Stimulated activated naive B cell treated with anti-CD40 and anti-IgM and Interleukin-4, amounts not matched to agents 10 μg/mL and 1 μg/mL and 100 μg/mL, for 72 hours (primary cell): ENCODE measurements at regions not wholly inside any gene's neighbourhood (a gene's known extent, or its start where the extent isn't known, plus 50 kb on each side); places are given as distances from the start of the nearest gene placed in this dataset.
"Not testable (repeated sequence)": the region's sequence is repeated elsewhere in the genome, so short reads cannot be mapped to it uniquely, and the experiment has no call there.

Source experiments
- ATAC-seq, 2 donors: fragments of 150-1000 bp; cut with Tn5 transposase; replicated peaks; 2 replicates each; pipeline ENCODE4 v1.10.0; 2021; ENCODE audit warnings: moderate library complexity in 1 of 2
- DNase-seq: peaks from one replicate; pipeline ENCODE4 v3.0.0; 2021
- H3K27ac Mint-ChIP-seq: one replicate; pipeline ENCODE4 v1.8.0; 2022; ENCODE audit warnings: mild to moderate bottlenecking, mixed read lengths
- H3K27me3 Mint-ChIP-seq, 2 donors: one replicate each; pipeline ENCODE4 v1.8.0; 2022; ENCODE audit warnings: mixed read lengths in 2 of 2
- H3K36me3 Mint-ChIP-seq, 2 donors: one replicate each; pipeline ENCODE4 v1.8.0; 2022; ENCODE audit warnings: mixed read lengths in 2 of 2, mild to moderate bottlenecking in 1 of 2
- H3K4me1 Mint-ChIP-seq, 2 donors: one replicate each; pipeline ENCODE4 v1.8.0; 2022; ENCODE audit warnings: mixed read lengths in 2 of 2, mild to moderate bottlenecking in 1 of 2
- H3K4me3 Mint-ChIP-seq, 2 donors: one replicate each; pipeline ENCODE4 v1.8.0; 2022; ENCODE audit warnings: mild to moderate bottlenecking in 2 of 2, mixed read lengths in 2 of 2, moderate library complexity in 1 of 2
- H3K9me3 Mint-ChIP-seq, 2 donors: one replicate each; pipeline ENCODE4 v1.8.0; 2022; ENCODE audit warnings: mixed read lengths in 2 of 2, mild to moderate bottlenecking in 1 of 2

DNA sequence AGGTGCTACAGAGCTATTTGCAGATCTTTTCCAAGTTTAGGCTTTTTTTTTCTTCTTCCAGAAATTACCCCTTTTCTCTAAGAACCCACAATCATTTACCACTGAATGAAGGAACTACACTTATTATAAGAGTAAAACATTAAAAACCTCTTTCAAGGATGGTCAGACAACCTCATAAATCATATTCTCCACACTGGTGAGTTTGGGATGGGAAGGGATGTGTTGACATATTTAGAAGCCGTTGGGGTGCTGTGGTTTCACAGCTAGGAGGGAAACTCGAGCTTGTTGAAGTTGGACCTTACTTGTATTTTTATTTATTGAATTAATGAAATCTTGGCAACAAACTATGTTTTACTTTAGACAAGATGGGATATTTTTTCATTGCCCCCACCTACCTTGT, 289.4 kb upstream of the MEIS1 start:
- peaks cover 0 to 5% of the 10 kb centered on the region in 2 donors for H3K27me3 Mint-ChIP-seq
- no peak for DNase-seq
- peaks cover 0 to 3% of the 10 kb centered on the region in 2 donors for H3K36me3 Mint-ChIP-seq
- H3K9me3 Mint-ChIP-seq, result peaks cover 2 to 12% of the 10 kb centered on the region in 2 donors
- no peak overlapping the region for H3K4me3 Mint-ChIP-seq
- no peak overlapping the region for H3K27ac Mint-ChIP-seq
- H3K4me1 Mint-ChIP-seq, result no peaks in the 10 kb centered on the region
- ATAC-seq, result no peak

DNA sequence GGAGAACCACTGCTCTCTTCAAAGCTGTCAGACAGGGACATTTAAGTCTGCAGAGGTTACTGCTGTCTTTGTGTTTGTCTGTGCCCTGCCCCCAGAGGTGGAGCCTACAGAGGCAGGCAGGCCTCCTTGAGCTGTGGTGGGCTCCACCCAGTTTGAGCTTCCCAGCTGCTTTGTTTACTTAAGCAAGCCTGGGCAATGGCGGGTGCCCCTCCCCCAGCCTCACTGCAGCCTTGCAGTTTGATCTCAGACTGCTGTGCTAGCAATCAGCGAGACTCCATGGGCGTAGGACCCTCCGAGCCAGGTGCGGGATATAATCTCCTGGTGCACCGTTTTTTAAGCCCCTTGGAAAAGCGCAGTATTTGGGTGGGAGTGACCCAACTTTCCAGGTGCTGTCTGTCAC, 290.6 kb upstream of the MEIS1 start:
- not testable (repeated sequence) for DNase-seq, H3K27me3 Mint-ChIP-seq, H3K4me1 Mint-ChIP-seq, H3K4me3 Mint-ChIP-seq, H3K36me3 Mint-ChIP-seq, H3K27ac Mint-ChIP-seq, H3K9me3 Mint-ChIP-seq, ATAC-seq

DNA sequence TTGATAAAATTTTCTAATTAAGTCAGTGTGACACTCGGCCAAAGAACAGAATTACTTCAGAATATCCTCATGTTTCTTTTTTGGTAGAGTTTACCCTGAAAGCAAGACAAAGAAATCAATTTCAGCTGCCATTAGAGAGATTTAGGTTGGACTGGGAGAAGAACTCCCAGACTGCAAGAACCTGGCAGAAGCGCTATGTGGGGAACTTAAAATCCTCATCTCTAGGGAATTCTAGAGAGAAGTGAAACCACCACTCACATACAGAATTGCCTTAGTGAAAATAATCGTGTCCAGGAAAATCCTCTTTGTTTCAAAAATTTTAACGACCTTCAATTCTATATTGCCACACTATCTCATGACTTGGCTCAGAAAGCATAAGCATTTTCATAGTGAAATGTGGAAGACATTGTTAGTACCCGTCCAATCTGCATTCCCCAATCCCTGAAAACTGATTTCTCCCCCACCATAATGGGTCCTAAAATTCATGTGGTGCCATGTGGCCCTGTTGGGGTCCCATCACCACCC, 297.3 kb upstream of the MEIS1 start:
- H3K4me3 Mint-ChIP-seq, result no peak overlapping the region
- no peak overlapping the region for H3K27ac Mint-ChIP-seq
- DNase-seq (no peak), ATAC-seq (no peak)
- peaks cover 1 to 3% of the 10 kb centered on the region in 2 donors for H3K9me3 Mint-ChIP-seq
- H3K4me1 Mint-ChIP-seq, result no peaks in the 10 kb centered on the region
- no peaks in the 10 kb centered on the region for H3K36me3 Mint-ChIP-seq
- no peaks in the 10 kb centered on the region for H3K27me3 Mint-ChIP-seq

DNA sequence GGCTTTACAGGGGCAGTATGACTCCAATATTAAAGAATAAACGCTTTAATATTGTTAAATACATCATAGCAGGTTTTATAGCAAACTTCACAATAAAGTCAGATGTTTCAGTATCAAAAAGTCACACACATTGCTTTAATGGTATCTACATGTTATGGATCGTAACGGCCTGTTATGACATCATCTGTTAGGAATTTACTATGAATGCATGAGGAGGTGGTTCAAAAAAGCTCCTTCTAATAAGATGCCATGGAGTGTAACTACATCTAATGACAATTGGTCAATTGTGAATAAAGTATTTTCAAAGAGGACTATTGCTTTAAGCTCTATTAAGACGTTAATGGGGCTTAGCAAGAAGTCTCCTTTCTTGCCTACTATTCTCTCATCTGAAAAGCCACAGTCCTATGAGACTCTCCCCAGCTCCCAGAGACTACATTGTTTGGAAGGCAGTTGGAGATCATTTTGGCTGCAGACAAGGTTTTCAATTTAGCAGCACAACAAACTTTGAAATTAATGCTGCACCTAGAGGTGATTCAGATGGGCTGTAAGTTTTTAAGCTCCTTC, 300.7 kb upstream of the MEIS1 start:
- DNase-seq (no peak), ATAC-seq (no peak)
- H3K4me3 Mint-ChIP-seq, result no peak overlapping the region
- no peaks in the 10 kb centered on the region for H3K4me1 Mint-ChIP-seq
- H3K27me3 Mint-ChIP-seq, result no peaks in the 10 kb centered on the region
- no peak overlapping the region for H3K27ac Mint-ChIP-seq
- no peaks in the 10 kb centered on the region for H3K36me3 Mint-ChIP-seq
- H3K9me3 Mint-ChIP-seq, result peaks cover 1 to 3% of the 10 kb centered on the region in 2 donors

DNA sequence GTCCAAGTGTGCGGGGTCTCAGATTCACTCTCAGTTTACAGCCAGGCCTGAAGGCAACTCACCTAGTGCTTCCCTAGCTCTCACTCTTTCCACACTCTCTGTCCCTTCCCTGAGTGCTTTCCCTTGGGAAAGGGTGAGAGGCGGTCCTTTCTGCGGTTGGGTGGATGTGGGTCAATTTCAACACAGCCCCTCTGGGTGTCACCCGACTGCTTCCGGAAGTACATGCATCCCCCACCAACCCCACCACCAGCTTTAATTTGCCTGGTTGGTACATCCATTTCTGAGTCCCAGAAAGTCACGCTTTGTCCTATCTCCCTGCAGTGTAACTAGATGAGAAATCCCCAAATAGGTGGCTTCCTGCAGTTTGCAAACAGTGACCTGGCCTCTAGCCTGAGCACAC, 307.3 kb upstream of the MEIS1 start:
- H3K4me1 Mint-ChIP-seq, result no peaks in the 10 kb centered on the region
- no peak for DNase-seq
- H3K9me3 Mint-ChIP-seq, result peaks cover 0 to 4% of the 10 kb centered on the region in 2 donors
- no peaks in the 10 kb centered on the region for H3K36me3 Mint-ChIP-seq
- ATAC-seq, result no peak
- no peak overlapping the region for H3K4me3 Mint-ChIP-seq
- H3K27ac Mint-ChIP-seq, result no peak overlapping the region
- H3K27me3 Mint-ChIP-seq, result no peaks in the 10 kb centered on the region

DNA sequence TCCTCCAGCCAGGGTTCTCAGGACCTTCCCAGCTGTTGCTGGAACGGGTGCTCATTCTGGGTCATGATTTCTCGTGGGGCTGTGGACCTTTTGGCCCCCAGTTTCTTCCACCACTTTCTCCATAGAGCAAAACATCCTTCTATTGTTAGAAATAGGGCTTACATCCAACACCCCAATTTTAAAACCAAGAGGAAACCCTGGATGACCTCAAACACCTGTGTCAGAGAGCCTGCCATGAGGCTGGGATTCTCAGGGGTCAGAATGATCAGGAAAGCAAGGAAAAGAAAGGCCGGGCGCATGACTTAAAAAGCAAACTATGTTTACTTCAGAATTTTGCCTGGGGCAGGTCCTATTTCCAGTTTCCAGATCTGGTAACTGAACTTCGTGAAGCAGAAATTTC, 307.9 kb upstream of the MEIS1 start:
- ATAC-seq (no peak), DNase-seq (no peak)
- Mint-ChIP-seq H3K4me3 (no peak overlapping the region), H3K4me1 (no peaks in the 10 kb centered on the region), H3K36me3 (no peaks in the 10 kb centered on the region), H3K9me3 (peaks cover 0 to 4% of the 10 kb centered on the region in 2 donors), H3K27ac (no peak overlapping the region), H3K27me3 (no peaks in the 10 kb centered on the region)

DNA sequence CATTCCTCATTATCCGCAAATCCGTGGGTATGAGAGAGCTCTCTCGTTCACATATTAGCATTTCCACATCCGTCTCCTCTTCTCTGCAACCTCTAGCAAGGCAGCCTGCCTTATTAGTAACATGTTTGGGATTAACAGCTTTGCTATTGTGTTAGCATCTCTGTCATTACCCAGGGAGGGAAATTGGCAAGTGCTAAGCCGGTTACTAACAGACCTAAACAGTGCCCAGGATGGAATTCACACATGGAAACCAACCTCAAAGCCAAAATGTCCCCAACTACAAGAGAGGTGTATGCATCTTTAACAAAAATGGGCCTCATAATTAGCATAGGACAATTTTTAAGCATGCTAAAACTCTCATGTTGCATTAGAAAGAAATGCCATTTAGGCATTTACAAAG, 309.0 kb upstream of the MEIS1 start:
- Mint-ChIP-seq H3K4me3 (no peak overlapping the region), H3K36me3 (no peaks in the 10 kb centered on the region), H3K27me3 (no peaks in the 10 kb centered on the region), H3K9me3 (peaks cover 0 to 4% of the 10 kb centered on the region in 2 donors), H3K27ac (no peak overlapping the region), H3K4me1 (no peaks in the 10 kb centered on the region)
- DNase-seq (no peak), ATAC-seq (no peak)

DNA sequence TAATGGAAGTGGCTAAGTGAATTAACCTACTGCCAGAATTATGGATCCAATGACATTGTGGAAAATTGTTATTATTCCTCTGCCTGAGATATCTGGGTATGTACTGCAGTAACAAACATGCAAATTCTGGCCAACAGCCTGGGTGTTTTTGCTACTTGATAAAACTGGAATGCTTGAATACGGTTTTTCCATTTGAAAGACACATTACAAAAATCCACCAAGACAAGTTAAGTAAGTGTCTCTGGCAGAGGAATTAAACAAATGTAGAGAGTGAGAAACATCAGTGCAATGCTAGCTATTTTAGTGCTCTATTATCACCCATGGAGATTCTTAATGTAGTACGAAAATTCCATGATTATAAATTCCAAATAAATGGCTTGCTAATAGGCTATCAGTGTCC, 312.4 kb upstream of the MEIS1 start:
- no peaks in the 10 kb centered on the region for H3K4me1 Mint-ChIP-seq
- no peak overlapping the region for H3K27ac Mint-ChIP-seq
- DNase-seq, result no peak
- H3K4me3 Mint-ChIP-seq, result no peak overlapping the region
- H3K9me3 Mint-ChIP-seq, result peaks cover 0 to 4% of the 10 kb centered on the region in 2 donors
- no peaks in the 10 kb centered on the region for H3K27me3 Mint-ChIP-seq
- ATAC-seq, result no peak
- H3K36me3 Mint-ChIP-seq, result no peaks in the 10 kb centered on the region

DNA sequence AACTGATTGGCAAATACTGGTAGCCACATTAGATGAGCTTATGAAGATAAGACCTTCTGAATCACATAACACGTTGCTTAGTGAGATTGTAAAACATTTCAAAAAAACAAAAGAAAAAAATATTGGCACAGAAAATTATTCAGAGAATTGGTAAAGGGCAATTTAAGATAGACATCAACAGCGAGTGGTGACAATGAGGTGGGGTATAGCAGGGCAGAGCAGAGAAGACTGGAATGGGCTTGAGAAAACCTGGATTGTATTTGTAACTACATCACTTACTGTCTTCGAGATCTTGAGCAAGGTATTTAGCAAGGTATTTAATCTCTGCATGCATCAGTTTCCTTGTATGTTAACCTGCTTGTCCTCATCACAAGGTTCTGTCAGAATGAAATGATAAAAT, 313.0 kb upstream of the MEIS1 start:
- Mint-ChIP-seq H3K4me3 (no peak overlapping the region), H3K36me3 (no peaks in the 10 kb centered on the region), H3K9me3 (peaks cover 0 to 4% of the 10 kb centered on the region in 2 donors), H3K27ac (no peak overlapping the region), H3K4me1 (no peaks in the 10 kb centered on the region), H3K27me3 (no peaks in the 10 kb centered on the region)
- DNase-seq (no peak), ATAC-seq (no peak)

DNA sequence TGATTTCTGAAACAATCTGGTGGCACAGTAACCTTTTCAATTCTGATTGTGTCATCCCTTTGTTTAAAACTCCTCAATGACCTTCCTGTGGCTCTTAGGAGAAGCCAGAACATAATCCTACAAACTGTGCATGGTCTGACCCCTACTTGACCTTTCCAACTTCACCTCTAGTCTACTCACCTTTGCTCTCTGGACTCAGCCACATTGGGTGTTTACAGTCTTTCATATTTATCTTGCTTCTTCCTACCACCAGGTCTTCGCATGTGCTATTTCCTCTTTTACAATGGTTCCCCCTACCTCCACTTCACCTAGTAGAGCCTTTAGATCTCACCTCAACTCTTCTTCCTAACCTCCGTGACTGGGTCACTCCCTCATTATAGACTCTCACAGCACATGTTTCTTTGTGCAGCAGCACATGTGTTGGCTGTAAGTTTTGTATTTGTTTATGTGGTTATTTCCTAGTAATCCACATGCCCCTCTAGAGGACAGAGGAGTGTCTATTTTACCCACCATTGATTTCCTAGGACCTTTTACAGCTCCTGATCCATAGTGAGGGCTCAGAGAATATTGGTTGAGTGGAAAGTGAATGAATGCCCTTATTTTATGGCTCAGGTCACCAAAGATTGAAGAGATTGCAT, 320.8 kb upstream of the MEIS1 start:
- no peak for ATAC-seq
- no peak for DNase-seq
- Mint-ChIP-seq H3K9me3 (peaks cover 0 to 1% of the 10 kb centered on the region in 2 donors), H3K36me3 (no peaks in the 10 kb centered on the region), H3K4me3 (no peak overlapping the region), H3K4me1 (no peaks in the 10 kb centered on the region), H3K27ac (no peak overlapping the region), H3K27me3 (no peaks in the 10 kb centered on the region)

DNA sequence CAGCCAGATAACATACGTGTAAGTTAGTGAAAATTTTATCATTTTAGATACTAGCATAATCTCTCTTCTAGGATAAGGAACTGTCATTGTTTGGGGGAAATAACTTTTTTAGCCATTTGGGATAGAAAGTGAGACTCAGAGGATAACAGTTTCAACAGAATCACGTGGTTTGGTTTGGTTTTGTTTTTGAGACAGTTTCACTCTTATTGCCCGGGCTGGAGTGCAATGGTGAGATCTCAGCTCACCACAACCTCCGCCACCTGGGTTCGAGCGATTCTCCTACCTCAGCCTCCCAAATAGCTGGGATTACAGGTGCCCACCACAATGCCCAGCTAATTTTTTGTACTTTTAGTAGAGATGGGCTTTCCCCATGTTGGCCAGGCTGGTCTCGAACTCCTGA, 323.2 kb upstream of the MEIS1 start:
- Mint-ChIP-seq H3K27ac (no peak overlapping the region), H3K36me3 (no peaks in the 10 kb centered on the region), H3K4me3 (no peak overlapping the region), H3K27me3 (no peaks in the 10 kb centered on the region), H3K9me3 (peaks cover 0 to 8% of the 10 kb centered on the region in 2 donors), H3K4me1 (no peaks in the 10 kb centered on the region)
- DNase-seq, result no peak
- no peak for ATAC-seq

DNA sequence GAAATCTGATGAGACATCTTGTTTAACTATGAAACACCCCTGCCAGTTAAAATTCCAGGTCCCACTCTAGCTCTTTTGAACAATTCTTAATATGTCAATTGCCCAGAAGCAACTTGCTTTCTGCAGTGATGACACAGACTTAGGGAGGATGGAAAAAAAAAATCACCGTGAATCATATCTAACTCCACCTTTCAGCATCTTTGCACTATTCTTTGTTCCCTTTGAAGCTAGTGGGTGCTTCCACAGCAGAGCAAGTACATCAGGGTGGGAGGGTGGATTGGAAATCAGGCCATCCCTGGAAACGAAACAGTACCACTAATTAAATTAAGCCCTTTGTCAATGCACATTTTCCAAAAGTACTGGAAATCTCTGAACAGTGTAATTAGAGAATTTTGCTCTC, 324.3 kb upstream of the MEIS1 start:
- peaks cover 0 to 8% of the 10 kb centered on the region in 2 donors for H3K9me3 Mint-ChIP-seq
- H3K27me3 Mint-ChIP-seq, result no peaks in the 10 kb centered on the region
- no peak overlapping the region for H3K27ac Mint-ChIP-seq
- H3K36me3 Mint-ChIP-seq, result no peaks in the 10 kb centered on the region
- ATAC-seq, result no peak
- H3K4me1 Mint-ChIP-seq, result no peaks in the 10 kb centered on the region
- no peak for DNase-seq
- H3K4me3 Mint-ChIP-seq, result no peak overlapping the region

DNA sequence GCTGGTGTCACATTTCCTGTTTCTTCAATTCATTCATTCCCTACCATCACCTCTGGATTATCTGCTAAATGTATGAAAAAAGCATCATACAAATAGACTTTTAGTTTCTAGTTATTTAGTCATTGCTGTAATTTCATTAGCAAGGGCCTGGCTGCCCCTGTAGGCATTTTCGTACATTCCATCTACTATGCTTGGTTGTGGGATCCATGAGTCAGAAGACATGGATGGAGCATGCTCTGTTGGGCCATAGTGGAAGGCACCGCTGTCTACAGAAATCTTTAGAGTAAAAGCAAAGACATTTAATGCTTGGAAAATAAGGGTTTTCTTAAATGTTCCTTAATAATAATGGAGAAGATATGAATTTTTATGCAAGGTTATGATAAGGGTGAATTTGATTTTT, 324.8 kb upstream of the MEIS1 start:
- Mint-ChIP-seq H3K4me3 (no peak overlapping the region), H3K27me3 (no peaks in the 10 kb centered on the region), H3K9me3 (peaks cover 0 to 8% of the 10 kb centered on the region in 2 donors), H3K36me3 (no peaks in the 10 kb centered on the region), H3K27ac (no peak overlapping the region), H3K4me1 (no peaks in the 10 kb centered on the region)
- DNase-seq (no peak), ATAC-seq (no peak)

DNA sequence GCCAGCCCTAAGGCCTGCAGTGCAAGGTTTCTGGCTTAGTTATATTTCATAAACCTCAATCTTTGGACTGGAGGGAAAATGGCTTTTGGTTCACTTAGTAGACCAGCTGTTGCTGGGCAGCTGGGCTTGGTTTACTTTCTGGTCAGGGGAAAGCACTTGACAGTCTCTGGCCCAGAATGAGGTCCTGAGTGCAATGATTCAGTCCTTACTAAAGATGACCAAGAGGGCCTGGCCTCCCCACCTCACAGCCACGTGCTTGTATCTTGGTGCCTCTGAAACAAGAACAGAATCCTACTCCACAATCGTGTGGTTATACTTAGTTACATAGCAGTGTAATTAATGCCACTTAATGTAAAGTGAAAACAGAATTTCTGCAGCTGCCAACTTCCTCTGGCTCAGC, 325.5 kb upstream of the MEIS1 start:
- no peak for ATAC-seq
- H3K27me3 Mint-ChIP-seq, result no peaks in the 10 kb centered on the region
- peaks cover 0 to 8% of the 10 kb centered on the region in 2 donors for H3K9me3 Mint-ChIP-seq
- H3K4me1 Mint-ChIP-seq, result no peaks in the 10 kb centered on the region
- H3K36me3 Mint-ChIP-seq, result no peaks in the 10 kb centered on the region
- H3K27ac Mint-ChIP-seq, result no peak overlapping the region
- H3K4me3 Mint-ChIP-seq, result no peak overlapping the region
- DNase-seq, result no peak

DNA sequence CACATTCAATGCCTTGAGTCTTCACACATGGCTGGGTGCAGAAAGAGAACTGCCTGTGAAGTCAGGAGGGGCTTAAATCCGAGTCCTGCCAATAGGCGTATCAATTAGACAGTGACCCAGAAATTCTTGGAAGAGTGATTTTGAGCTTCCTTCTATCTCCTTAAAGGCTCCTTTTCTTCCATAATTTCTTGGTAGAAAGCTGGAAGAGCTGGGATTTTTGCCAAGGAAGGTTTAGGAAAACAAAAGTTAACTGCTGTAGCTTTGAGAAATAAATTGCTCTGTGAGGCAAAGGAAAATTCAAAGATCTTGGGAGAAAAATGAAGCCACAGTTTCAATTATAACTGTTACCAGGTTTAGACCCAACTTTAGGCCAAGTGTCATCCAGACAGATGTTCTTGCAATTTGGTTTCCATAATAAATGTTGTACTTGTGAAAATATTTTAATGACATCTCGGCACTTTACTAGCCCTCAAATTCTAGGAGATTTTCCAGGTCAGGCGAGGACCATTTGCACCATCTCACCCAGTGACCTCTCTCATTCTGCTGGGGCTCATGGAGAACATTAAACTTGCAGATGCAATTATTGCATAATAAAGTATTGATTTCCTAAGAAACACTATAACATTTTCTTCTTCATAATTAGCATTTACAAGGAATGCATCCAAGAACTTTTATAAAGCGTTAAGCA, 329.7 kb upstream of the MEIS1 start:
- H3K9me3 Mint-ChIP-seq, result peaks cover 0 to 8% of the 10 kb centered on the region in 2 donors
- no peak overlapping the region for H3K27ac Mint-ChIP-seq
- DNase-seq (no peak), ATAC-seq (no peak)
- H3K4me1 Mint-ChIP-seq, result no peaks in the 10 kb centered on the region
- no peak overlapping the region for H3K4me3 Mint-ChIP-seq
- H3K36me3 Mint-ChIP-seq, result no peaks in the 10 kb centered on the region
- no peaks in the 10 kb centered on the region for H3K27me3 Mint-ChIP-seq
